Thyroid gland (tissue), 4 donors: ENCODE measurements at regions not wholly inside any gene's neighbourhood (a gene's known extent, or its start where the extent isn't known, plus 50 kb on each side); places are given as distances from the start of the nearest gene placed in this dataset.
"Not testable (repeated sequence)": the region's sequence is repeated elsewhere in the genome, so short reads cannot be mapped to it uniquely, and the experiment has no call there.

ENCODE experiments used
- DNase-seq, 2 donors: peaks; one replicate each; pipeline ENCODE4 v3.0.0-alpha.2; 2019
- H3K27ac ChIP-seq, 3 donors: fragments of 200-600 bp; sonication (generic); 1 replicate in 2 of 3; 2 replicates in 1 of 3; pipeline ENCODE4 v1.5.1; 2016 to 2019; ENCODE audit warnings: mild to moderate bottlenecking in 1 of 3, moderate library complexity in 1 of 3
- H3K27me3 ChIP-seq: fragments of 200-600 bp; sonication (generic); one replicate; pipeline ENCODE4 v1.5.1; 2019
- H3K36me3 ChIP-seq, 2 donors: fragments of 200-600 bp; sonication (generic); one replicate each; pipeline ENCODE4 v1.5.1; 2016 to 2019
- H3K4me1 ChIP-seq, 2 donors: fragments of 200-600 bp; sonication (generic); one replicate each; pipeline ENCODE4 v1.5.1; 2017 to 2019
- H3K4me3 ChIP-seq, 3 donors: fragments of 200-600 bp; sonication (generic); replicated peaks in 1 of 3; 1 replicate in 2 of 3; 2 replicates in 1 of 3; pipeline ENCODE4 v1.5.1; 2016; ENCODE audit warnings: mild to moderate bottlenecking in 1 of 3
- H3K9me3 ChIP-seq: fragments of 200-600 bp; sonication (generic); one replicate; pipeline ENCODE4 v1.5.1; 2017
- CTCF ChIP-seq, 6 experiments: fragments of 200-600 bp in 3 of 6; fragments of 450-650 bp in 3 of 6; sonication (generic) in 3 of 6; IDR thresholded peaks; one replicate each; pipeline ENCODE4 v1.5.1; 2016 to 2019; ENCODE audit warnings: antibody characterized with exemption in 6 of 6, mild to moderate bottlenecking in 2 of 6, inconsistent platforms in 1 of 6, moderate library complexity in 1 of 6
- POLR2A ChIP-seq, 2 donors: fragments of 450-650 bp; IDR thresholded peaks; one replicate each; pipeline ENCODE4 v1.6.1; 2017; ENCODE audit warnings: antibody characterized with exemption in 2 of 2, mild to moderate bottlenecking in 2 of 2, moderate library complexity in 1 of 2
- WGBS, 2 donors: methylation state at CpG; one replicate each; pipeline ENCODE4 v1.1.5; 2017; 5-methylcytosine and 5-hydroxymethylcytosine counted together
- intact Hi-C: fragments of 100-400 bp; cut with DNase I; formaldehyde crosslinking; loops from one replicate; pipeline ENCODE4 v1.15.1; 2023

GRCh38 chr12:17038923-17039322 lies 433.0 kb upstream of the LMO3 start:
- no peak overlapping the region for H3K27ac ChIP-seq
- H3K4me3 ChIP-seq = no peak overlapping the region
- no peaks in the 10 kb centered on the region for H3K27me3 ChIP-seq
- no peaks in the 10 kb centered on the region for H3K9me3 ChIP-seq
- DNase-seq = no peak
- intact Hi-C loops = no loop called here
- no peaks in the 10 kb centered on the region for H3K36me3 ChIP-seq
- TF ChIP-seq CTCF (IDR thresholded peaks at IDR 0.05) (no peak), POLR2A (IDR thresholded peaks at IDR 0.05) (no peak)
- no peaks in the 10 kb centered on the region for H3K4me1 ChIP-seq

- no peak for DNase-seq
- H3K27ac ChIP-seq = no peak overlapping the region
- TF ChIP-seq CTCF (IDR thresholded peaks at IDR 0.05) (no peak), POLR2A (IDR thresholded peaks at IDR 0.05) (no peak)
- H3K4me1 ChIP-seq = no peaks in the 10 kb centered on the region
- intact Hi-C loops = no loop called here
- H3K36me3 ChIP-seq = no peaks in the 10 kb centered on the region
- H3K27me3 ChIP-seq = no peaks in the 10 kb centered on the region
- 82 to 86% methylated on average over 5 of the region's 5 CpGs for WGBS, 2 donors
- no peak overlapping the region for H3K4me3 ChIP-seq
- no peaks in the 10 kb centered on the region for H3K9me3 ChIP-seq
Measured at GRCh38 chr12:17035372-17035771, 429.4 kb upstream of the LMO3 start.

GRCh38 chr12:17030338-17030737 lies 424.4 kb upstream of the LMO3 start:
- H3K27ac ChIP-seq = no peak overlapping the region
- DNase-seq = no peak
- TF ChIP-seq CTCF (IDR thresholded peaks at IDR 0.05) (no peak), POLR2A (IDR thresholded peaks at IDR 0.05) (no peak)
- no peaks in the 10 kb centered on the region for H3K4me1 ChIP-seq
- intact Hi-C loops = no loop called here
- H3K36me3 ChIP-seq = no peaks in the 10 kb centered on the region
- no peaks in the 10 kb centered on the region for H3K27me3 ChIP-seq
- no peak overlapping the region for H3K4me3 ChIP-seq
- H3K9me3 ChIP-seq = no peaks in the 10 kb centered on the region
- WGBS, 2 donors = 25 to 30% methylated on average over 1 of the region's 1 CpG

GRCh38 chr12:17028348-17028747 lies 422.4 kb upstream of the LMO3 start:
- intact Hi-C loops = no loop called here
- Histone ChIP-seq H3K4me3 (no peak overlapping the region), H3K27me3 (no peaks in the 10 kb centered on the region), H3K9me3 (no peaks in the 10 kb centered on the region), H3K36me3 (no peaks in the 10 kb centered on the region), H3K4me1 (no peaks in the 10 kb centered on the region), H3K27ac (no peak overlapping the region)
- WGBS, 2 donors = 63 to 88% methylated on average over 3 of the region's 4 CpGs
- DNase-seq = no peak
- no peak for TF ChIP-seq POLR2A (IDR thresholded peaks at IDR 0.05)
- TF ChIP-seq CTCF (IDR thresholded peaks at IDR 0.05) = no peak

- H3K4me3 ChIP-seq, H3K36me3 ChIP-seq, H3K9me3 ChIP-seq, H3K4me1 ChIP-seq, H3K27ac ChIP-seq, H3K27me3 ChIP-seq, DNase-seq, intact Hi-C loops: not testable (repeated sequence)
- WGBS, 2 donors = 66 to 68% methylated on average over 10 of the region's 10 CpGs
Measured at GRCh38 chr12:17025424-17025823, 419.5 kb upstream of the LMO3 start.

- Histone ChIP-seq H3K27ac (no peak overlapping the region), H3K4me1 (no peaks in the 10 kb centered on the region), H3K36me3 (no peaks in the 10 kb centered on the region), H3K4me3 (no peak overlapping the region), H3K9me3 (no peaks in the 10 kb centered on the region), H3K27me3 (no peaks in the 10 kb centered on the region)
- intact Hi-C loops = no loop called here
- TF ChIP-seq POLR2A (IDR thresholded peaks at IDR 0.05) (no peak), CTCF (IDR thresholded peaks at IDR 0.05) (no peak)
- no peak for DNase-seq
Measured at GRCh38 chr12:17020765-17021164, 414.8 kb upstream of the LMO3 start.
